Inferior parietal cortex (tissue), 1 donor: ENCODE measurements at regions not wholly inside any gene's neighbourhood (a gene's known extent, or its start where the extent isn't known, plus 50 kb on each side); places are given as distances from the start of the nearest gene placed in this dataset.

ENCODE experiments used
- DNase-seq: peaks from one replicate; pipeline ENCODE4 v3.0.0-alpha.2; 2016; ENCODE audit errors: extremely low spot score

- no peak for DNase-seq
These were observed 82.7 kb downstream of the THAP12 start for GRCh38 chr11:76298255-76298654.

- no peak for DNase-seq
These were observed 84.0 kb downstream of the THAP12 start for GRCh38 chr11:76296731-76297542.

GRCh38 chr11:76293189-76293631 lies 86.9 kb upstream of the WNT11 start:
- DNase-seq = no peak

GRCh38 chr11:76292583-76293188 lies 86.4 kb upstream of the WNT11 start:
- no peak for DNase-seq

- DNase-seq = no peak
These were observed 85.5 kb upstream of the WNT11 start for GRCh38 chr11:76291576-76292526.

GRCh38 chr11:76288166-76288980 lies 82.1 kb upstream of the WNT11 start:
- no peak for DNase-seq

- no peak for DNase-seq
These were observed 80.9 kb upstream of the WNT11 start for GRCh38 chr11:76287227-76287626.

- DNase-seq = no peak
These were observed 79.2 kb upstream of the WNT11 start for GRCh38 chr11:76285397-76286104.

GRCh38 chr11:76284161-76284560 lies 77.9 kb upstream of the WNT11 start:
- DNase-seq = no peak

GRCh38 chr11:76282811-76283595 lies 76.7 kb upstream of the WNT11 start:
- no peak for DNase-seq

- no peak for DNase-seq
These were observed 75.9 kb upstream of the WNT11 start for GRCh38 chr11:76282172-76282571.

GRCh38 chr11:76281558-76281906 lies 75.2 kb upstream of the WNT11 start:
- DNase-seq = no peak

GRCh38 chr11:76280882-76281557 lies 74.7 kb upstream of the WNT11 start:
- DNase-seq = no peak

GRCh38 chr11:76280151-76280881 lies 74.0 kb upstream of the WNT11 start:
- DNase-seq = no peak

- no peak for DNase-seq
These were observed 73.3 kb upstream of the WNT11 start for GRCh38 chr11:76279646-76280045.

GRCh38 chr11:76279038-76279437 lies 72.7 kb upstream of the WNT11 start:
- no peak for DNase-seq

- DNase-seq = no peak
These were observed 72.2 kb upstream of the WNT11 start for GRCh38 chr11:76278526-76278925.

- no peak for DNase-seq
These were observed 71.2 kb upstream of the WNT11 start for GRCh38 chr11:76277298-76278175.
